ENCODE measurements at regions not wholly inside any gene's neighbourhood (a gene's known extent, or its start where the extent isn't known, plus 50 kb on each side); places are given as distances from the start of the nearest gene placed in this dataset.

GRCh38 chr15:77738038-77738370 is 105.3 kb upstream of the LINGO1 start:
- no peak for DNase-seq (ENCODE audit: missing footprints)
- no peak for ATAC-seq
- intact Hi-C loops (cut with DNase I), result no loop called here

DNA sequence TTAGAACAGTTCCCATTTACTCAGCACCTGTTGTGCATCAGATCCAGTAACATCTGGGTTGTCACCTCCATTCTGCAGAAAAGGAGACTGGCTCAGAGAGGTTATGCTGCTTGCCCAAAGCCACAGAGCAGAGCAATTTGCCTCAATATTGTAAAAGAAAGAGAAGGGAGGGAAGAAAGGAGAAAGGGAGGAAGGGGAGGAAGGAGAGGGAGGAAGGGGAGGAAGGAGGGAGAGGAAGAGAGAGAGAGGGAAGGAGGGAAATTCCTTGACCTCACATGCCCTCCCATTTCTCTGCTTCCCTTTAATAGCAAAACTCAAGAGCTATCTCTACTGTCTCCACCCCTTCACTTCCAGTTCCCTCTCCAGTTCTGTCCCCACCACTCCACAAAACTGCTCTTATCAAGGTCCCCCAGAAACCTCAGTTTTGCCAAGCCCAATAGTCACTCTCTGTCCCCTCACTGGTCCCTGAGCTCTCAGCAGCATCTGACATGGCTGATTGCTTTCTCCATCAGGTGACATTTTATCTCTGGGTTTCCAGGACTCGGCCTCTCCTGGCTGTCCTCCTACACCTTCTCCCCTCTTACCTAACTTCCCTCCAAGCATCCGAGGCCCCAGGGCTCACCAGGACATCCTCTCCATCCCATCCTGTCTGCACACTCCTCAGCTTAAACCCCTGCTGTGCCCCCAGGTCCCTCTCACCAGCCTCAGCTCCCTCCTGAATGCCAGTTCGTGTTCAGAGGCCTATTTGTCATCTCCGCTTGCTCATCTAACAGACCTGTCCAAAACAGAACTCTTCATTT is 104.7 kb upstream of the LINGO1 start:
- intact Hi-C loops (cut with DNase I), result no loop called here
- DNase-seq (ENCODE audit: missing footprints) (no peak), ATAC-seq (no peak)

- intact Hi-C loops (cut with DNase I), result no loop called here
- ATAC-seq (no peak), DNase-seq (ENCODE audit: missing footprints) (no peak)
These were observed 101.6 kb upstream of the LINGO1 start for GRCh38 chr15:77734306-77734705.

GRCh38 chr15:77733579-77734300 is 101.0 kb upstream of the LINGO1 start:
- intact Hi-C loops (cut with DNase I), result no loop called here
- ATAC-seq, result no peak
- DNase-seq (ENCODE audit: missing footprints), result no peak

- intact Hi-C loops (cut with DNase I), result no loop called here
- ATAC-seq (no peak), DNase-seq (ENCODE audit: missing footprints) (no peak)
These were observed 100.0 kb upstream of the LINGO1 start for GRCh38 chr15:77732514-77733335.

DNA sequence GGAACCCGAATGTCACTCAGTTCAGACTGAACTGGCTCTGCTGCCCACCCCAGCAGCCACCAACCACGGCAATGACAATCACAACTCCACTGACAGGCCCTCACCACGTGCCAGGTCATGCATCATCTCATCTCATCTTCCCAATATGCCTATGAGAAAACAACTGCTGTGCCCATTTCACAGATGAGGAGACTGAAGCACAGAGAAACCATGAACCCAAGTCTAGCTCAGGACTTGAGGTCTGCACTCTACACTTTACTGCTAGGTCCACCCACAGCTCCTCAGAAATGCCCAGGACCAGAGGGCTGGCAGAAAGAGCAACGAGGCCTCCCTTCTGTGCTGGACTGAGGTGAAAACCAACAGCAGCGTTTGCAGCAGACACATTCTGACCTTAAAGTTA is 99.2 kb upstream of the LINGO1 start:
- DNase-seq (ENCODE audit: missing footprints) (no peak), ATAC-seq (no peak)
- intact Hi-C loops (cut with DNase I), result no loop called here

DNA sequence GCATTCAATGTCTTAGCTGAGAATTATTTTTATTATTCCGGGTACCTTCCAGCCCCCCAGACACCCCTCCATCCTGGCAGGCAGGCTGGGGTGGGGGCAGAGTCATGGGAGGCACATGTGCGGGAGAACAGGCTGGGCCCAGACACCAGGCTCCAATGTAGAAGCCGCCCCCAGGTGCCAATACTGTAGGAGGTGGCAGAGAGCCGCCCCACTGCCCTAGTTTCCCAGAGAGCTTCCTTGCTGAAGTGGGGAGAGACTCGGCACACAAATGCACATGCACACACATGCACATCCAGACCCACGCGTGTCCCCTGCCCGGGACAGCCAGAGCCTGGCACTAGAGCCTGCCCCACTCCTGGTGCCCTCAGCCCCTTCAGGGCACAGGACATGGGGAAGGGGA is 98.4 kb upstream of the LINGO1 start:
- intact Hi-C loops (cut with DNase I), result no loop called here
- DNase-seq (ENCODE audit: missing footprints) (no peak), ATAC-seq (no peak)

DNA sequence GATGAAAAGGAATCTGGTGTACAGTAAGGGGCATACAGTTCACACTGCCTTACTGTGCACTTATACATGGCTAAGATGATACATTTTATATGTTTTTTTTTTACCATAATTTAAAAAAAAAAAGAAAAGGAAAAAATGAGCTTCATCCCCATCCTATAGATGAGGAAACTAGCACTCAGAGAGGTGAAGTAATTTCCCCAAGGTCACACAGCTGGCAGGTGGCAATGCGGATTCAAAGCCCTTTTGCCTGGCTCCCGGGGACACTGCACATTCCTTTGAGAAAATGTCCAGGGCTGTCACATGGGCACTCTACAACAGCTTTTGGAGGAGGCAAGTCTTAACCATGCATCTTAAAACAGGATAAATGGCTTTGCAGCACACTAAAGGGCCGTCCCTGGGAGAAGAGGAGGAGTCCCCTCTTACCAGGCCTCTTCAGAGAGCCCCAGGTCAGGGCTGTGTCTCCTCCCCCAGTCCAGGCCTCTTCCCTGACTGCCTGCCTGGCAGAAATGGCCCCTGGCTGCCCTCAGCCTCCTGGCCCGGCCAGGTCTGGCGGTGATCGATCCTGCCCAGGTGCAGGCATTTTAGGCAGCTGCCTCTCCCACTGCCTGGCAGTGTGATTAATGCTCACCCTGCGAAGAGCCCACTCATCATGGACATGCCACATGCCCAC is 95.1 kb upstream of the LINGO1 start:
- peak; percentile 1 for DNase-seq (ENCODE audit: missing footprints)
- ATAC-seq, result no peak
- intact Hi-C loops (cut with DNase I), result no loop called here

GRCh38 chr15:77724715-77725114 is 92.0 kb upstream of the LINGO1 start:
- intact Hi-C loops (cut with DNase I), result no loop called here
- DNase-seq (ENCODE audit: missing footprints), result peak; percentile 1
- no peak for ATAC-seq

DNA sequence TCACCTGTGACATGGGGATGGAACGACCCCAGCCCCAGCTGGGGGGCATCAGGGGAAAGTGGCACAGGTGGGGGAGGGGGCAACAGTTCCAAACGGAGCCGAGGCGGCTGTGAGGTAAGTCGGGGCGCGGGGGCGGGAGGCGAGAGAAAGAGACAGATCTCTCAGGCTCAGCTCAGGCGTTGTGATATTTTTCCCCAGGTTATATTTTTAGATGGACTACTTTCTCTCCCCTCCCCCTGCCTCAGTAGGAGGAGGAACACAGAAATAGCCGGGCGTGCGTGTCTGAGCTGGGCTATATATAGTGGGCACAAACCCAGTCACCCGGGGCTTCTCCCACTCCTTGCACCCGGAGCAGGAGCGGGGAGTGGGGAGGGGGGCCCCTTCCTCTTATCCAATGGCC is 91.0 kb upstream of the LINGO1 start:
- intact Hi-C loops (cut with DNase I), result no loop called here
- peak; percentile 31 for ATAC-seq
- peak; percentile 37 for DNase-seq (ENCODE audit: missing footprints)

DNA sequence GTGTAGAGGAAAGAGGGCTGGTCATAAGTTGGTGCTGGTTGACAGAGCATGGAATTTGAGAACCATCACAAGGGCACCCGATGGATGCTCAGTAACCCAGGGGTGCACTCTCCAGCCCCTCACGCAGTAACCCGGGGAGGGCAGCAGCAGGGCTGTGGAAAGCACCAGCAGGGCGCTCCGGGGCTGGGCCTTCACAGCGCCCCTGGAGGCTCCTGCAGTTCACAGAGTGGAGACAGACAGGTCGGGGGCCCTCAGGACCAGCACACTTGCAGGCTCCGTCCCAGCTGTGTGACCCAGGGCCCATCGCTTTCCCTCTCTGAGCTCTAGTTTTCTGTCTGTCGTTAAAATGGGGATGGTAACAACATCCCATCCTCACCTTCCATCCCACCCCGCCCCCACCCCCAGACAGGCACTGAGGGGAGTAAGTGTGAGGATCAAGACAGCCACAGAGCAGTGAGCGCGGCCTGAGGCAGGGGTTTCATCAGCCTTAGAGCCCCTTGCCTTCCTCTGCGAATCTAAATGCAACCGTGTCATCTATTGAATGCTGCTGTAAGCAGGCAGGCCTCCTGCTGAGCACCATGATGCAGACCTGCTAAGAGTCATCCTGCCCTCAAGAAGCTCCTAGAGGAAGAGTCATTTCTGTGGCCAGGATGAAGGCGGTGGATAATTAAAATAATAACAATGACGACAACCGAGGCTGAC is 90.2 kb upstream of the LINGO1 start:
- intact Hi-C loops (cut with DNase I), result no loop called here
- ATAC-seq (no peak), DNase-seq (ENCODE audit: missing footprints) (peak; percentile 15)

DNA sequence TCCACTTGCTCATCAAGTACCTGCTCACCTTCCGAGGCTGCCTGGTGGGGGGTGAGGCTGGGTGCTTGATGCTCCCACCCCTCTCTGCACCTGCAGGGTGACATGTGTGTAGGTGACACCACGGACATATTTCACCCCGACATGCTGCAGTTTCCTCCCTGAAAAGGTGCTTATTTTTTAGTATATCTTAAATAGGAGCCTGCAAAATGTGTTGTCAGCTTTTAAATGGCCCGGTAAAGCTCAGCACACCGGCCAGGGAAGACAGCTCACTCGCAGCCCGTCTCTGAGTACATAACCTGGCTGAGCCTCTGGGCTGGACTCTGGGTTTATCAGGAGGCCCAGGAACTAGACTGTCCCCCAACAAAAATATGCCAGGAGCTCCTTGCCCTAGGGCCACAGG is 89.3 kb upstream of the LINGO1 start:
- DNase-seq (ENCODE audit: missing footprints), result peak; percentile 45
- ATAC-seq, result no peak
- intact Hi-C loops (cut with DNase I), result no loop called here

- intact Hi-C loops (cut with DNase I), result no loop called here
- DNase-seq (ENCODE audit: missing footprints) (peak; percentile 34), ATAC-seq (no peak)
These were observed 87.9 kb upstream of the LINGO1 start for GRCh38 chr15:77720655-77721054.

DNA sequence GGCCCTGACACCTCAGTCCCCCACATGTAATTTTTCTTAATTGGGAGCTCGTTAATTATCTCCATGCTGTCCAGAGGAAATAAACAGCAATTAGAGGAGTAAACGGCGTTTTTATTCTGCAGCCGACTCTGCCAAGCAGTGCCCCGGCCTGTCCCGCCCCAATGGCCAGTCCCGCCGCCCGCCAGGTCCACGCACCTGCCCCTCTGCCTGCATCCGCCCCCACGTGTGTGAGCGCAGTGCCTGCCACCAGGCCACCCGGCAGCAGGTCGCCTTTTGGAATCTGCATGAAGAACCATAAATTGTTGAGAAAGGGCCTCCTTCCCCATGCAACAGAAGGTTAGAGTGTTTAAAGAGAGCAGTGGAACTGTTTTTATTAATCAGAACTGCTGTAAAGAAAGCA is 87.5 kb upstream of the LINGO1 start:
- DNase-seq (ENCODE audit: missing footprints) (peak; percentile 31), ATAC-seq (no peak)
- intact Hi-C loops (cut with DNase I), result no loop called here

GRCh38 chr15:77719450-77719849 is 86.7 kb upstream of the LINGO1 start:
- ATAC-seq (no peak), DNase-seq (ENCODE audit: missing footprints) (peak; percentile 44)
- intact Hi-C loops (cut with DNase I), result no loop called here

DNA sequence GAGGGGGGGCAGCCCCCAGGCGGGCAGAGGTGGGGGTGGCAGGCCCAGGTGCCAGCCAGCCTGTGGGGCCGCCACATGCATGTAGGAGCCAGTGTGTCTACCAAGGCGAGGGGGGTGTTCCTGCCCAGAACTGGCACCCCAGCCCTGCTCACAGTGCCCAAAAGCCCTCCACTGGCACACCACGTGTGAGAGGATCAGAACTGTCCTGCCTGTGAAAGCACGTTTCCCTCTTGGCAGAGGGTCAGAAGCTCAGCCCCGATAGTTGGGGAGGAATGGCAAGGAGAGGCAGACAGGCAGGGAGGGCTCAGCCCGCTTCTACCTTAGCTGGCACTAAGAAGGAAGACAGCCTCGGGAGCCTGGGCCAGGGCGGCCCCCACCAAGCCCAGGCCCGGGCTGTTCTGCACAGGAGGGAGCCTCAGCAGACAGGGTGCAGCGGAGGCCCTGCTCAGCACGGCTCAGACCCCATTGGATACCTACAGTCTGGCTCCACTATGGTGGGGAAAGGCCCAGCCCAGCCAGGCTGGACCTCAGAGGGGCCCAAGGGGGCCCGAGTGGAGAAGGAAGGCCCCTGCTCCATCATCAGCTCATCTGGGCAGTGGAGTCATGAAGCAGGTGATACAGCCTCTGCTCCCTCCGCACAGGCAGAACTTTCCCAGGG is 84.8 kb upstream of the LINGO1 start:
- DNase-seq (ENCODE audit: missing footprints) (peak; percentile 52), ATAC-seq (no peak)
- intact Hi-C loops (cut with DNase I), result no loop called here

DNA sequence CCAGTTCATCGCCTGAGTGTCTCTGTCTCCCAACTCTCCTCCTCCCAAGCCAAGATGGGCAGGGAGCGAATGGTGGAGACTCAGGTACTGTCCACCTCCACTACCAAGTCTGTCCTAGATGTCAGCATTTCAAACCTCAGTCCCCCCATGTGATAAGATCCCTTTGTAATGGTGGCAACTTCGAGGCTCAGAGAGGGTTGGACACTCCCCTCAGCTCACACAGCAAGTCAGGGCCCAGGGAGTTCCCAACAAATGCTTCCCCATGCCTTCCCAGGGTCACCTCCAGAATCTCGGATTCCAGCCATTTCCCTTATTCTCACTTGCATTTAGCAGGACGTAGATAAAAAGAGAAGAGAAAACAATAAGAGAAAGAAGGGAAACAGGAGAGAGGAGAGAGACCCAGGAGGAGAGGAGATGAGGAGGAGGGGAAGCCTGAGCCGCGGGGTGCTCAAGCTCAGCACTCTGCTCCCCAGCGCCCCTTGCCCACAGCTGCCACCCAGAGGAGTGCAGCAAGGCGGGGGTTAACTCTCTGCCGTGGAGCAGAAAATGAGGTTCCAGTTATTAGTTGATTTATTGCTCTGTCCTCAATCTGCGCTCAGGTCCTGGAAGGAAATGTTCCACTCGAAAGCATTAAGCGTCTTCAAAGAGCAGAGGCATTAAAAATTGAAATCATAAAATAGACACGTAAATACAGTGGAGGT is 84.1 kb upstream of the LINGO1 start:
- ATAC-seq, result no peak
- peak; percentile 41 for DNase-seq (ENCODE audit: missing footprints)
- intact Hi-C loops (cut with DNase I), result no loop called here

DNA sequence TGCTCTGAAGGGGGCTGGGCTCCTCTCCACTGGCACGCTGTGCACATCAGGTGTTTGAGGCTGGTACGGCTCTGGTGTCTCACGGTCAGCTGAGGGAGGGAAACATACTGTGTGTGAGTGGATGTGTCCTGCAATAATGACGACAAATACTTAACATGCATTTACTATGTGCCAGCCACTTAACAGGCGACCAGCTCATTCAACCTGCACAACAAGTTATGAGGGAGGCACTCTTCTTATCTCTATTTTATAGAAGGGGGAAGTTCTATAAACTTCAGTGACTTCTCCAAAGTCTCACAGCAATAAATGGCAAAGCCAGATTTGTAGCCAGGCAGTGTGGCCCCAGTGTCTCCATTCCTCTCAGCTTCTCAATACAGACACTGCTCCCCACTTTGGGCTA is 83.1 kb upstream of the LINGO1 start:
- ATAC-seq (no peak), DNase-seq (ENCODE audit: missing footprints) (peak; percentile 7)
- intact Hi-C loops (cut with DNase I), result no loop called here

Measured in Right ventricle myocardium inferior (tissue), 1 donor.